ENCODE measurements at regions not wholly inside any gene's neighbourhood (a gene's known extent, or its start where the extent isn't known, plus 50 kb on each side); places are given as distances from the start of the nearest gene placed in this dataset.

DNA sequence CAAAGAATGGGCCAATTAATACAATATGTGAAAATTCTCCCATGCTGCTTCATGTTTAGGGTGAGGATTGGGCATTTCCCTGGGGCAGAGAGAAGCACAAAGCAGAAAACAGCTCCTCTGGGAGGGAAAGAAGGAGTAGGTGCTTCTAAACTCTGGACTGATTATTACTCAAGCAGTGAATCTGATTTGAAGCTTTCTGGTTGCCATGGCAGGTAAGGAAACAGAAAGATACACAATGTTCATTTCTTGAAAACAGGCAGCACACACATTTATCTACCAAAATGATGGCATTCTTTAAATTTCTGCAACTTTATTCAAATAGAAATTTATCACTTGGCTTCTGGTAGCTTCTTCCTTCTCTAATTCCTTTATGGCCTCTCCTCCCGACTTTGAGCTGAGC is 305.4 kb upstream of the CHD6 start:
- Mint-ChIP-seq H3K27ac (no peak overlapping the region), H3K9me3 (no peaks in the 10 kb centered on the region), H3K36me3 (ENCODE audit: low read depth) (no peaks in the 10 kb centered on the region), H3K4me1 (no peaks in the 10 kb centered on the region), H3K4me3 (no peak overlapping the region), H3K27me3 (peaks cover 7% of the 10 kb centered on the region)
- no peak for ATAC-seq
- no peak for DNase-seq

GRCh38 chr20:41913146-41913545 is 295.0 kb upstream of the CHD6 start:
- H3K4me1 Mint-ChIP-seq: no peaks in the 10 kb centered on the region
- H3K4me3 Mint-ChIP-seq: no peak overlapping the region
- peaks cover 11% of the 10 kb centered on the region for H3K27me3 Mint-ChIP-seq
- no peak for ATAC-seq
- DNase-seq: no peak
- H3K9me3 Mint-ChIP-seq: peaks cover 6% of the 10 kb centered on the region
- H3K36me3 Mint-ChIP-seq (ENCODE audit: low read depth): no peaks in the 10 kb centered on the region
- H3K27ac Mint-ChIP-seq: no peak overlapping the region

DNA sequence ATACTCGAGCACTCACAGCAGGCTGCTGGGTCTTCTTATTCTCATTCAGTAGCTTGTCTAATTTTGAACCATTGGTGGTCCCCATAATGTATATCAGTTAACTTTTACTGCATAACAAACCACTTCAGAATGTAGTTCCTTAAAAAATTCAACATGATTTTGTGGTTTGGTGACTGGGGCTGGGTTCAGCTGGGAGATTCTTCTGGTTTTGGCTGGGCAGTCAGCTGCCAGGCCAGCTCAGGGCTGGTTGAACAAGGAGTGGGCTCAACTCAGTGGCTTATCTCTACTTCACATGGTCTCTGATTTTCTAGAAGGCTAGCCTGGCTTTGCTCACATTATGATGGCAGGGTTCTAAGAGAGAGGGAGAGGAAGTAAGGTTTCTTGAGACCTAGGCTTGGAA is 292.4 kb upstream of the CHD6 start:
- Mint-ChIP-seq H3K27ac (no peak overlapping the region), H3K4me3 (no peak overlapping the region), H3K9me3 (peaks cover 6% of the 10 kb centered on the region), H3K36me3 (ENCODE audit: low read depth) (no peaks in the 10 kb centered on the region), H3K27me3 (peaks cover 8% of the 10 kb centered on the region), H3K4me1 (no peaks in the 10 kb centered on the region)
- ATAC-seq (no peak), DNase-seq (no peak)

GRCh38 chr20:41905199-41905598 is 287.0 kb upstream of the CHD6 start:
- Mint-ChIP-seq H3K27me3 (peaks cover 4% of the 10 kb centered on the region), H3K4me3 (no peak overlapping the region), H3K9me3 (no peaks in the 10 kb centered on the region), H3K36me3 (ENCODE audit: low read depth) (no peaks in the 10 kb centered on the region), H3K27ac (no peak overlapping the region), H3K4me1 (no peaks in the 10 kb centered on the region)
- no peak for DNase-seq
- ATAC-seq: no peak

DNA sequence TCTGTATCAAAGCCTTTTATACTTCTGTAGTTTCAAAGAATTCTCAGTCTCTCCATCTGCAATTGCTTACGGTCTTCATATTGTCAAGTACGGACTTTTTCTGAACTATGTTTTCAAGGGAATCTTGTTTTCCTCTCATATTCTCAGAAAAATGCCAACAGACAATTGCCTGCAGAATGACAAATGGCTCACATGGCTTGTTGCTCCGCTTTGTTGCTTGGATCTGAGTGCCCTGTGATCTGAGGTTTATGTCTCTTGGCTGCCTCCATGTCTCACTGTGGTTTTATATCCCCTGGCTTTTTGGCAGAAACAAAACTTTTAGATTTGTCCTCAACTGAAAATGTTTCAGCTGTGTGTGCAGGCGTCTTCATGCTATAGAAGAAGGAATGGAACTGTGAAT is 285.4 kb upstream of the CHD6 start:
- Mint-ChIP-seq H3K36me3 (ENCODE audit: low read depth) (no peaks in the 10 kb centered on the region), H3K4me1 (no peaks in the 10 kb centered on the region), H3K4me3 (no peak overlapping the region), H3K27me3 (peaks cover 2% of the 10 kb centered on the region), H3K27ac (no peak overlapping the region), H3K9me3 (no peaks in the 10 kb centered on the region)
- DNase-seq (no peak), ATAC-seq (no peak)

GRCh38 chr20:41902346-41902745 is 284.2 kb upstream of the CHD6 start:
- Mint-ChIP-seq H3K36me3 (ENCODE audit: low read depth) (no peaks in the 10 kb centered on the region), H3K4me1 (no peaks in the 10 kb centered on the region), H3K4me3 (no peak overlapping the region), H3K27me3 (peaks cover 2% of the 10 kb centered on the region), H3K27ac (no peak overlapping the region), H3K9me3 (no peaks in the 10 kb centered on the region)
- DNase-seq (no peak), ATAC-seq (no peak)

DNA sequence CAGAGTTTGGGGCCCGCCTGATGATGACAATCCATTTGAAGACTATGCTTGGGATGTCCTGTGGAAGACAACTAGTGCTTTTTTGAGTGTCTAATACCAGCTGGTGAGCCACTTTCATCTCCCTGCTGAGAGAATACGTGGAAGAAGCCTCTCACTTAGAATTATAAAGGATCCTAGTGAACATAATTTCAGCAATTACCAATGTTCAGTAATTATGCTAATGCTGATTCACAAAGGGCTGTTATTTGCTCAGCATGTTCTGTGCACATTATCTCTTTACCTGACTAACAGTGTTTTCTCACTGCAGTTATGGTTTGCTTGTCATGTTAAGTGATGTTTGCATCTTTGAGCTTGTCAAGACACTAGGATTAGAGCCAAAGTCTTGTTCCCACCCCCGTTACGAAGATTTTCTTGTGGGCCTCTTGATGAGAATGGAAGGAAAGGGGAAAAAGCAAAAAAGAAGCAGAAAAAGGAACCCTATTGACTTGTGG is 282.1 kb upstream of the CHD6 start:
- DNase-seq: no peak
- H3K27me3 Mint-ChIP-seq: peaks cover 5% of the 10 kb centered on the region
- no peak for ATAC-seq
- no peaks in the 10 kb centered on the region for H3K36me3 Mint-ChIP-seq (ENCODE audit: low read depth)
- no peak overlapping the region for H3K27ac Mint-ChIP-seq
- H3K4me3 Mint-ChIP-seq: no peak overlapping the region
- H3K4me1 Mint-ChIP-seq: no peaks in the 10 kb centered on the region
- H3K9me3 Mint-ChIP-seq: no peaks in the 10 kb centered on the region

GRCh38 chr20:41897708-41898107 is 279.5 kb upstream of the CHD6 start:
- no peaks in the 10 kb centered on the region for H3K4me1 Mint-ChIP-seq
- ATAC-seq (no peak), DNase-seq (no peak)
- no peak overlapping the region for H3K4me3 Mint-ChIP-seq
- peaks cover 5% of the 10 kb centered on the region for H3K27me3 Mint-ChIP-seq
- H3K9me3 Mint-ChIP-seq: no peaks in the 10 kb centered on the region
- H3K27ac Mint-ChIP-seq: no peak overlapping the region
- H3K36me3 Mint-ChIP-seq (ENCODE audit: low read depth): no peaks in the 10 kb centered on the region

- Mint-ChIP-seq H3K27ac (no peak overlapping the region), H3K4me1 (no peaks in the 10 kb centered on the region), H3K9me3 (no peaks in the 10 kb centered on the region), H3K27me3 (peaks cover 5% of the 10 kb centered on the region), H3K36me3 (ENCODE audit: low read depth) (no peaks in the 10 kb centered on the region), H3K4me3 (no peak overlapping the region)
- no peak for DNase-seq
- no peak for ATAC-seq
Observed at GRCh38 chr20:41895241-41896032, 277.3 kb upstream of the CHD6 start.

GRCh38 chr20:41894255-41894963 is 276.2 kb upstream of the CHD6 start:
- Mint-ChIP-seq H3K4me3 (no peak overlapping the region), H3K36me3 (ENCODE audit: low read depth) (no peaks in the 10 kb centered on the region), H3K4me1 (no peaks in the 10 kb centered on the region), H3K9me3 (no peaks in the 10 kb centered on the region), H3K27me3 (peaks cover 3% of the 10 kb centered on the region), H3K27ac (no peak overlapping the region)
- DNase-seq (no peak), ATAC-seq (no peak)

- Mint-ChIP-seq H3K27ac (no peak overlapping the region), H3K4me1 (no peaks in the 10 kb centered on the region), H3K4me3 (no peak overlapping the region), H3K27me3 (peaks cover 3% of the 10 kb centered on the region), H3K36me3 (ENCODE audit: low read depth) (no peaks in the 10 kb centered on the region), H3K9me3 (no peaks in the 10 kb centered on the region)
- DNase-seq (no peak), ATAC-seq (no peak)
Observed at GRCh38 chr20:41892031-41892430, 273.9 kb upstream of the CHD6 start.

DNA sequence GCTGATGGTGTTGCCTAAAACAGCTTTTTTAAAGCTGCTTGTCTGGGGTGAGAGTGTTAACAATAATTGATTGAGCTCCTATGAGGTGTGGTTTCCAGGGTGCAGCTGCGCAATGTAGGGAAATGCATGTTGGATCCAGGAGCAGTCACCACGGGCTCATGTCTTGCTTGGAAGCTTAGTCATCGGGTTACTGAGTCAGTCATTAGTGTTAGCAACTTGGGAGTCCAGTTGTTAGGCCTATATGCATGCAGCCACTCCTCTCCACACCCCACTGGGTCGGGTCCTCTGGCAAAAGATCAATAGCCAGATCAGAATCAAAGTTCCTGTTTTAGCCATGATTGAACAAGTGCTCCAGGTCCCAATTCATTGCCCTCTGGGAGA is 271.7 kb upstream of the CHD6 start:
- DNase-seq (no peak), ATAC-seq (no peak)
- no peaks in the 10 kb centered on the region for H3K9me3 Mint-ChIP-seq
- no peak overlapping the region for H3K27ac Mint-ChIP-seq
- no peaks in the 10 kb centered on the region for H3K36me3 Mint-ChIP-seq (ENCODE audit: low read depth)
- H3K27me3 Mint-ChIP-seq: no peaks in the 10 kb centered on the region
- H3K4me3 Mint-ChIP-seq: no peak overlapping the region
- H3K4me1 Mint-ChIP-seq: no peaks in the 10 kb centered on the region

DNA sequence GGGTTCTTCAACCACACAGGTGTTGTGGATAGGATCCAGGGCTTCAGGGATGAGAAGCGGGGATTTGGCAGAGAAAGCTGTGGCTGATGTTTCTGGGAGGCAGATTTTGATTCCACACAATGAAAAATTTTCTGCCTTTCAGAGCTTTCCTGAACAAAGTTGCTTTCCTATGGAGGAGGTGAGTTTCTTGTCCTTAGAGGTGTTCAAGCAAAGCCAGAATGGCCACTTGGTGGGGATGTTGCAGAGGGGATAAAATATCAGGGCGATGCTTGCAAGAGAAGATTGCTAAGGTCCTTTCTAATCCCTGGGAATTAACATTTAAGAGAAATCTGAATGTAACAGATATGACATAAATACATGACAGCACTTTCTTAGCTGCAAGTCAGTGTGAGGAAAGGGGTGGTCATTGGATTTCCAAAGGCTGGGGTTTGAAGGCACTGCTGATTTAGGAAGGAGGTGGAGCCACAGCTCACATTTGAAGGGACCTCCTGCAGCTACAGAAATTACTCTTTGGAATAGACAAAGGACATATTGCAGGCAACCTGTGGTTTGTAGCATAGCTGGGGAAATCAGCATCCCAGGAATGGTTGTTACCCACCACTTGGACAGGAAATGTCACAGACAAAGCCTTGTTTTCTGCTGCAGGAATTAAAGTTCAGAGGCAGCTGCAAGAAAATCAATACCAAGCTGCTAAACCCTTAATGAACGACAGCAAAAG is 271.1 kb upstream of the CHD6 start:
- no peaks in the 10 kb centered on the region for H3K9me3 Mint-ChIP-seq
- DNase-seq: no peak
- H3K36me3 Mint-ChIP-seq (ENCODE audit: low read depth): no peaks in the 10 kb centered on the region
- H3K4me1 Mint-ChIP-seq: no peaks in the 10 kb centered on the region
- no peak overlapping the region for H3K27ac Mint-ChIP-seq
- no peak overlapping the region for H3K4me3 Mint-ChIP-seq
- no peak for ATAC-seq
- H3K27me3 Mint-ChIP-seq: no peaks in the 10 kb centered on the region

- H3K27me3 Mint-ChIP-seq: no peaks in the 10 kb centered on the region
- no peak for ATAC-seq
- no peaks in the 10 kb centered on the region for H3K36me3 Mint-ChIP-seq (ENCODE audit: low read depth)
- DNase-seq: no peak
- H3K4me3 Mint-ChIP-seq: no peak overlapping the region
- no peak overlapping the region for H3K27ac Mint-ChIP-seq
- no peaks in the 10 kb centered on the region for H3K9me3 Mint-ChIP-seq
- no peaks in the 10 kb centered on the region for H3K4me1 Mint-ChIP-seq
Observed at GRCh38 chr20:41888434-41888833, 270.3 kb upstream of the CHD6 start.

- DNase-seq (no peak), ATAC-seq (no peak)
- no peaks in the 10 kb centered on the region for H3K4me1 Mint-ChIP-seq
- no peaks in the 10 kb centered on the region for H3K36me3 Mint-ChIP-seq (ENCODE audit: low read depth)
- H3K9me3 Mint-ChIP-seq: no peaks in the 10 kb centered on the region
- no peak overlapping the region for H3K4me3 Mint-ChIP-seq
- no peaks in the 10 kb centered on the region for H3K27me3 Mint-ChIP-seq
- H3K27ac Mint-ChIP-seq: no peak overlapping the region
Observed at GRCh38 chr20:41887500-41887899, 269.3 kb upstream of the CHD6 start.
